ENCODE measurements at regions not wholly inside any gene's neighbourhood (a gene's known extent, or its start where the extent isn't known, plus 50 kb on each side); places are given as distances from the start of the nearest gene placed in this dataset.
"Not testable (repeated sequence)": the region's sequence is repeated elsewhere in the genome, so short reads cannot be mapped to it uniquely, and the experiment has no call there.

- TF ChIP-seq, protein P1, sequence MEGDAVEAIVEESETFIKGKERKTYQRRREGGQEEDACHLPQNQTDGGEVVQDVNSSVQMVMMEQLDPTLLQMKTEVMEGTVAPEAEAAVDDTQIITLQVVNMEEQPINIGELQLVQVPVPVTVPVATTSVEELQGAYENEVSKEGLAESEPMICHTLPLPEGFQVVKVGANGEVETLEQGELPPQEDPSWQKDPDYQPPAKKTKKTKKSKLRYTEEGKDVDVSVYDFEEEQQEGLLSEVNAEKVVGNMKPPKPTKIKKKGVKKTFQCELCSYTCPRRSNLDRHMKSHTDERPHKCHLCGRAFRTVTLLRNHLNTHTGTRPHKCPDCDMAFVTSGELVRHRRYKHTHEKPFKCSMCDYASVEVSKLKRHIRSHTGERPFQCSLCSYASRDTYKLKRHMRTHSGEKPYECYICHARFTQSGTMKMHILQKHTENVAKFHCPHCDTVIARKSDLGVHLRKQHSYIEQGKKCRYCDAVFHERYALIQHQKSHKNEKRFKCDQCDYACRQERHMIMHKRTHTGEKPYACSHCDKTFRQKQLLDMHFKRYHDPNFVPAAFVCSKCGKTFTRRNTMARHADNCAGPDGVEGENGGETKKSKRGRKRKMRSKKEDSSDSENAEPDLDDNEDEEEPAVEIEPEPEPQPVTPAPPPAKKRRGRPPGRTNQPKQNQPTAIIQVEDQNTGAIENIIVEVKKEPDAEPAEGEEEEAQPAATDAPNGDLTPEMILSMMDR (IDR thresholded peaks at IDR 0.05): not testable (repeated sequence)
- TF ChIP-seq POLR2A (IDR thresholded peaks at IDR 0.05): peak in 3 of 4 donors; percentile 70 to 96 (median 92)
Measured at GRCh38 chr16:21520134-21521047, 79.0 kb upstream of the METTL9 start.

Data from esophagus squamous epithelium (tissue), 4 donors.